Chondrocyte (in vitro differentiated cells): ENCODE measurements at regions not wholly inside any gene's neighbourhood (a gene's known extent, or its start where the extent isn't known, plus 50 kb on each side); places are given as distances from the start of the nearest gene placed in this dataset.

Experiments
- DNase-seq: peaks from one replicate; pipeline ENCODE4 v3.0.0; 2021; ENCODE audit warnings: mixed read lengths, low spot score
- H3K27ac Mint-ChIP-seq: one replicate; pipeline ENCODE4 v1.8.0; 2021; ENCODE audit warnings: mild to moderate bottlenecking, moderate library complexity, mixed read lengths; ENCODE audit not compliant: unreplicated experiment
- H3K27me3 Mint-ChIP-seq: 2 replicates; pipeline ENCODE4 v1.8.0; 2021; ENCODE audit warnings: low read depth, mixed read lengths
- H3K36me3 Mint-ChIP-seq: 2 replicates; pipeline ENCODE4 v1.8.0; 2021; ENCODE audit warnings: low read depth, mixed read lengths
- H3K4me1 Mint-ChIP-seq: 2 replicates; pipeline ENCODE4 v1.8.0; 2021; ENCODE audit warnings: low read depth, mild to moderate bottlenecking, mixed read lengths
- H3K4me3 Mint-ChIP-seq: one replicate; pipeline ENCODE4 v1.8.0; 2021; ENCODE audit warnings: mild to moderate bottlenecking, moderate library complexity, mixed read lengths; ENCODE audit not compliant: unreplicated experiment
- H3K9me3 Mint-ChIP-seq: 2 replicates; pipeline ENCODE4 v1.8.0; 2021; ENCODE audit warnings: low read depth, mixed read lengths
- TF ChIP-seq, protein P1 (sequence below): fragments of 200-600 bp; sonication (generic); IDR thresholded peaks from 2 replicates; pipeline ENCODE4 v1.5.0; 2021; ENCODE audit warnings: antibody characterized with exemption, mild to moderate bottlenecking, moderate library complexity

DNA sequence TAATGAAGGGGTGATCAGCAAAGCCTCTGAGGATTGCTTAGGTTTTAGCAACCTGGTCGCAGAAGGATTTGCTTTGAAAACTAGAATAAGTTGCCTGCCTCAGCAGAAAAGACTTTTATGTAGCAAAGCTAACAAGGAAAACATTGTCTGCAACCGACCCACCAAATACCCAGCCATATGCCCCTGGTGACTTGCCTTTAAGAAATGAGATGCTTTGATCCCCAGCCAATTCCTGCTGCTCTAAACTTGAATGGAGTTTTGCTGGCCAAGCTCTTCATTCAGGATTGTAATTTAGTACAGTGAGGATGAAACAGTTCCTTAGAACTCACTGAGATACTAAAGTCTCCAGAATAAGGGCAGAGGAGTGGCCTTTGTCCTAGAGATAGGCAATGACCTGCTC, 139.8 kb upstream of the PROK2 start:
- H3K4me3 Mint-ChIP-seq, result no peak overlapping the region
- TF ChIP-seq, protein P1, sequence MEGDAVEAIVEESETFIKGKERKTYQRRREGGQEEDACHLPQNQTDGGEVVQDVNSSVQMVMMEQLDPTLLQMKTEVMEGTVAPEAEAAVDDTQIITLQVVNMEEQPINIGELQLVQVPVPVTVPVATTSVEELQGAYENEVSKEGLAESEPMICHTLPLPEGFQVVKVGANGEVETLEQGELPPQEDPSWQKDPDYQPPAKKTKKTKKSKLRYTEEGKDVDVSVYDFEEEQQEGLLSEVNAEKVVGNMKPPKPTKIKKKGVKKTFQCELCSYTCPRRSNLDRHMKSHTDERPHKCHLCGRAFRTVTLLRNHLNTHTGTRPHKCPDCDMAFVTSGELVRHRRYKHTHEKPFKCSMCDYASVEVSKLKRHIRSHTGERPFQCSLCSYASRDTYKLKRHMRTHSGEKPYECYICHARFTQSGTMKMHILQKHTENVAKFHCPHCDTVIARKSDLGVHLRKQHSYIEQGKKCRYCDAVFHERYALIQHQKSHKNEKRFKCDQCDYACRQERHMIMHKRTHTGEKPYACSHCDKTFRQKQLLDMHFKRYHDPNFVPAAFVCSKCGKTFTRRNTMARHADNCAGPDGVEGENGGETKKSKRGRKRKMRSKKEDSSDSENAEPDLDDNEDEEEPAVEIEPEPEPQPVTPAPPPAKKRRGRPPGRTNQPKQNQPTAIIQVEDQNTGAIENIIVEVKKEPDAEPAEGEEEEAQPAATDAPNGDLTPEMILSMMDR, result no peak
- no peak overlapping the region for H3K27ac Mint-ChIP-seq

DNA sequence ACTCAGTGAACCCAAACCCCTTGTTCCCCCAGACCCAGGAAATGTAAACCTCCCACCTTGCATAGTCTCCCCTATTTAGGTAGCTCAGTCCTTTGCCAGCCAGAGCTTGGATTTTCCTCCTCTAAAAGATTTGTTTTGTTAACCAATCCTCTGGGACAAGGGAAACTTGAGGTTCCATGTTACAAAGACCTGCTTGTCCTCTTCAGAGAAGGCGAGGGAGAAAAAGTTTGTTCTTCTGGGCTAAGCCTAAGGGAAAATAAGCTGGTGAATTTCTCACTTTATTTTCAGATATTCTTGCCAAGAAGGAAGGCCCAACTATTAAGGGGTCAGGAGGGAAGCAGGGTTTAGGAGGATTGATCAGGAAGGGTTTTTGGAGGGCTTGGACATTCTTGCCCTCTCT, 136.1 kb upstream of the PROK2 start:
- Mint-ChIP-seq H3K4me1 (peaks cover 5% of the 10 kb centered on the region), H3K27me3 (peaks cover 33% of the 10 kb centered on the region), H3K36me3 (peaks cover 3% of the 10 kb centered on the region), H3K4me3 (no peak overlapping the region), H3K9me3 (no peaks in the 10 kb centered on the region), H3K27ac (no peak overlapping the region)
- no peak for DNase-seq
- TF ChIP-seq, protein P1, result no peak

More for the DNA sequence above, 139.8 kb upstream of the PROK2 start:
- no peak for DNase-seq
- peaks cover under 1% of the 10 kb centered on the region for H3K36me3 Mint-ChIP-seq
- H3K9me3 Mint-ChIP-seq, result no peaks in the 10 kb centered on the region
- H3K27me3 Mint-ChIP-seq, result peaks cover 28% of the 10 kb centered on the region
- H3K4me1 Mint-ChIP-seq, result no peaks in the 10 kb centered on the region

DNA sequence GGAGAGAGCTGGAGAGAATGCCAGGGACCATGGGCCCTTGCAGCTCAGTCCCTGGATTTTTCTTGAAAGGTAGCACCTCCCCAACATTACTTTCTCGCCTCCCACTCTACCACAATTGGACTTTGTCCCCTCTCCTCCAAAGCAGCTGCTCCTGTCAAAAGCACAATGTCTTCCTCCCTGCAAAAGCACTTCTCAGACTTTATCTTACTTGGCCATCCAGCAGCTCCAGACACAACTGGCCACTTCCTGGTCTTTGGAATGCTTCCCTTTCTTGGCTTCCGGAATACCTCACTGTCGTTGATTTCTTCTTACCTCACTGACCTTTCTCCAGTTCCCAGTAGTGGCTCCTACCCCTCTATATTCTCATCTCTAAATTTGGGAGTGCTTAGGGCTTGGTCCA, 134.6 kb upstream of the PROK2 start:
- Mint-ChIP-seq H3K27ac (no peak overlapping the region), H3K9me3 (no peaks in the 10 kb centered on the region), H3K4me1 (peaks cover 5% of the 10 kb centered on the region), H3K36me3 (peaks cover 3% of the 10 kb centered on the region), H3K4me3 (no peak overlapping the region), H3K27me3 (peaks cover 29% of the 10 kb centered on the region)
- DNase-seq, result no peak
- TF ChIP-seq, protein P1, result no peak

DNA sequence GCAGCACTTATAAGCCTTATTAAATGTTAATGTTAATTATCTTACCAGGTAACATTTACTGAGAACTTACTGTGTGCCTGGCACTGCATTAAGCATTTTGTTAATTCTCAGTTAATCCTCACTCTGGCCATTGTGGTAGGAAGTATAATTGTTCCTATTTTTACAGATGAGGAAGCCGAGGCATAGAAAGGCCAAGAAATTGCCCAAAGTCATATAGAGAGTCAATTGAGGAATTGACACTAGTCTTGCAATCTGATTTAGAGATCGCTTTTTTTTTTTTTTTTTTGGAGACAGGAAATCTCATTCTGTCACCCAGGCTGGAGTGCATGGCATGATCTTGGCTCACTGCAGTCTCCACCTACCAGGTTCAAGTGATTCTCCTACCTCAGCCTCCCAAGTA, 132.6 kb upstream of the PROK2 start:
- H3K4me1 Mint-ChIP-seq, result peaks cover 5% of the 10 kb centered on the region
- TF ChIP-seq, protein P1, result no peak
- no peak overlapping the region for H3K27ac Mint-ChIP-seq
- H3K27me3 Mint-ChIP-seq, result peaks cover 30% of the 10 kb centered on the region
- DNase-seq, result no peak
- no peaks in the 10 kb centered on the region for H3K9me3 Mint-ChIP-seq
- no peak overlapping the region for H3K4me3 Mint-ChIP-seq
- peaks cover 3% of the 10 kb centered on the region for H3K36me3 Mint-ChIP-seq

DNA sequence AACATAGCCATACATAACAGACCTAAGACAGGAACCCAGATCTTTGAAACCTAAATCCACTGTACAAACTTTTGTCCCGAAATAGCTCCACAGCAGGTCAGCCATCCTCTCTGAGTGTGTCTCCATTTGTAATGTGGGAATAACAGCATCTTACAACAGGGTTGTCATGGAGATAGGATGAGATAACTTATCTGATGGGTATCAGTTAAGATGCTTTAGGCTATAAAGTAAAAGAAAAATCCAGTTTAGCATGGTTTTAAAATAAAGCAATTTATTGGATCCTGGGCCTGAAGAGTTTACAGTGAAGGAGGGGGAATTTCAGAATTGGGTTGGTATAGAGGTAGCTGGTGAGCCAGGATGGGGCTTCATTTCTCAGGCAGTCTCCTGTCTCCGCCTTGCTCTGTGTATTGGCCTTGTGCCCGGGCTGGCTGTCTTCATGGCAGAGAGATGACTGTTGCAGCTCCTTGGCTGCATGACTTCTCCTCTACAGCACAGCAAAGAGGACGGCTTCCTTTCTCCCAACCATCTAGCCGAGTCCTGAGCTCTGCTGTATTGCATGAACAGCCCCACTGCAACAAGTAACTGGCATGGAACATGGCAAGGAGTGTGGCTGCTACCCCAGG, 131.9 kb upstream of the PROK2 start:
- TF ChIP-seq, protein P1, result no peak
- Mint-ChIP-seq H3K27ac (no peak overlapping the region), H3K4me3 (no peak overlapping the region), H3K4me1 (peaks cover 5% of the 10 kb centered on the region), H3K9me3 (no peaks in the 10 kb centered on the region), H3K36me3 (peaks cover 3% of the 10 kb centered on the region), H3K27me3 (peaks cover 24% of the 10 kb centered on the region)
- DNase-seq, result no peak
